ENCODE measurements at regions not wholly inside any gene's neighbourhood (a gene's known extent, or its start where the extent isn't known, plus 50 kb on each side); places are given as distances from the start of the nearest gene placed in this dataset.

- H3K9me3 ChIP-seq = no peaks in the 10 kb centered on the region
- Mint-ChIP-seq H3K4me3 (ENCODE audit: unreplicated experiment) (no peak overlapping the region), H3K9me3 (ENCODE audit: unreplicated experiment) (no peaks in the 10 kb centered on the region), H3K27me3 (ENCODE audit: insufficient read depth, unreplicated experiment) (peaks cover 4% of the 10 kb centered on the region), H3K4me1 (ENCODE audit: low read depth, unreplicated experiment) (no peaks in the 10 kb centered on the region), H3K36me3 (ENCODE audit: insufficient read depth, unreplicated experiment) (no peaks in the 10 kb centered on the region), H3K27ac (ENCODE audit: unreplicated experiment) (no peak overlapping the region)
- no peak for DNase-seq
- H3K36me3 ChIP-seq (ENCODE audit: control insufficient read depth, insufficient read depth, low read length) = no peaks in the 10 kb centered on the region
- H3K4me1 ChIP-seq = no peaks in the 10 kb centered on the region
- ChIA-PET POLR2A (no interaction called here), CTCF (no interaction called here)
- no TSS peak for BruUV-seq (replicated peaks)
- no peak overlapping the region for H3K4me3 ChIP-seq (ENCODE audit: low read depth, low read length)
- intact Hi-C loops (cut with micrococcal nuclease; ENCODE audit: unreplicated experiment) = no loop called here
- no peak for TF ChIP-seq CTCF (IDR thresholded peaks at IDR 0.05; ENCODE audit: insufficient read depth in 1 of 2, low read depth in 1 of 2, low read length in 1 of 2, severe bottlenecking in 1 of 2, unreplicated experiment in 1 of 2)
- no peaks in the 10 kb centered on the region for H3K27me3 ChIP-seq (replicated peaks; ENCODE audit: control insufficient read depth, insufficient read depth, low read length)
Observed at GRCh38 chr6:169024047-169024660, 229.5 kb downstream of the THBS2 start.

- peaks cover 4% of the 10 kb centered on the region for H3K27me3 Mint-ChIP-seq (ENCODE audit: insufficient read depth, unreplicated experiment)
- no peaks in the 10 kb centered on the region for H3K4me1 ChIP-seq
- H3K4me3 ChIP-seq (ENCODE audit: low read depth, low read length) = no peak overlapping the region
- CTCF ChIA-PET = no interaction called here
- H3K4me1 Mint-ChIP-seq (ENCODE audit: low read depth, unreplicated experiment) = no peaks in the 10 kb centered on the region
- BruUV-seq (replicated peaks) = no TSS peak
- H3K36me3 Mint-ChIP-seq (ENCODE audit: insufficient read depth, unreplicated experiment) = no peaks in the 10 kb centered on the region
- no peaks in the 10 kb centered on the region for H3K9me3 ChIP-seq
- no peak for TF ChIP-seq CTCF (IDR thresholded peaks at IDR 0.05; ENCODE audit: insufficient read depth in 1 of 2, low read depth in 1 of 2, low read length in 1 of 2, severe bottlenecking in 1 of 2, unreplicated experiment in 1 of 2)
- no peak overlapping the region for H3K27ac Mint-ChIP-seq (ENCODE audit: unreplicated experiment)
- intact Hi-C loops (cut with micrococcal nuclease; ENCODE audit: unreplicated experiment) = no loop called here
- H3K9me3 Mint-ChIP-seq (ENCODE audit: unreplicated experiment) = no peaks in the 10 kb centered on the region
- POLR2A ChIA-PET = no interaction called here
- no peaks in the 10 kb centered on the region for H3K27me3 ChIP-seq (replicated peaks; ENCODE audit: control insufficient read depth, insufficient read depth, low read length)
- H3K36me3 ChIP-seq (ENCODE audit: control insufficient read depth, insufficient read depth, low read length) = no peaks in the 10 kb centered on the region
- DNase-seq = no peak
- no peak overlapping the region for H3K4me3 Mint-ChIP-seq (ENCODE audit: unreplicated experiment)
Observed at GRCh38 chr6:169023161-169023874, 230.3 kb downstream of the THBS2 start.

GRCh38 chr6:169022079-169022478 lies 231.6 kb downstream of the THBS2 start:
- H3K27me3 Mint-ChIP-seq (ENCODE audit: insufficient read depth, unreplicated experiment) = no peaks in the 10 kb centered on the region
- no peak for TF ChIP-seq CTCF (IDR thresholded peaks at IDR 0.05; ENCODE audit: insufficient read depth in 1 of 2, low read depth in 1 of 2, low read length in 1 of 2, severe bottlenecking in 1 of 2, unreplicated experiment in 1 of 2)
- POLR2A ChIA-PET = no interaction called here

More at GRCh38 chr6:169022079-169022478, 231.6 kb downstream of the THBS2 start:
- peaks cover 5% of the 10 kb centered on the region for H3K9me3 Mint-ChIP-seq (ENCODE audit: unreplicated experiment)
- Histone ChIP-seq H3K4me3 (ENCODE audit: low read depth, low read length) (no peak overlapping the region), H3K9me3 (no peaks in the 10 kb centered on the region), H3K36me3 (ENCODE audit: control insufficient read depth, insufficient read depth, low read length) (no peaks in the 10 kb centered on the region), H3K4me1 (no peaks in the 10 kb centered on the region), H3K27me3 (replicated peaks; ENCODE audit: control insufficient read depth, insufficient read depth, low read length) (no peaks in the 10 kb centered on the region)
- no peaks in the 10 kb centered on the region for H3K36me3 Mint-ChIP-seq (ENCODE audit: insufficient read depth, unreplicated experiment)
- intact Hi-C loops (cut with micrococcal nuclease; ENCODE audit: unreplicated experiment) = no loop called here
- no peak overlapping the region for H3K4me3 Mint-ChIP-seq (ENCODE audit: unreplicated experiment)
- no TSS peak for BruUV-seq (replicated peaks)
- CTCF ChIA-PET = no interaction called here
- no peak for DNase-seq
- H3K27ac Mint-ChIP-seq (ENCODE audit: unreplicated experiment) = no peak overlapping the region
- H3K4me1 Mint-ChIP-seq (ENCODE audit: low read depth, unreplicated experiment) = no peaks in the 10 kb centered on the region
